ENCODE measurements at regions not wholly inside any gene's neighbourhood (a gene's known extent, or its start where the extent isn't known, plus 50 kb on each side); places are given as distances from the start of the nearest gene placed in this dataset.

DNA sequence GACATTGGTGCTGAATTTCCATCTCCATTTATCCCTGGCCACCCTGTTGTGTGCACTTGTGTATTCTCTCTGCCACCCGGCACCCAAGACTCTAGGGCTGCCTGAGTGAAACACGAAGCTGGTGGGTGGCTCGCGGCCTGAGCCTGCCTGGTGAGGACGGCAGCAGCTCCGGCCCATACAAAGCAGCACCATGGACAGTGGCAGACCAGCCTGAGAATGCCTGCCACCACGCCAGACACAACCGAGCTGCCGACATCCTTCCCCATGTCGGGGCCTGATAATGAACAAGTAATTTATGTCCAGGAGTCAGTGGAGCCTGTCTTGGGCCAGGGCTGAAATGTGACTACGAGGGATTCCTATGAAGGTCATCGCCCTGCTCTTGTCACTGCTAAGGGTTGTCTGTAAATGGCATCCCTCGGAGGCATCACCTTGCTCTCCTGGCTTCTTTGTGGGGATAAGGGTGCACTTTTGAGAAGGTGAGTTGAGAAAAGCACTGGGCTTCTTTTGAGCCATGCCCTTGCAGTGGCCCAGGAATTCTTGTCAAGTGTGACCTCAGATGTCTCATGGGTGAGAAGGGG lies 175.7 kb downstream of the MELK start (continued):
- TF ChIP-seq, protein P1, sequence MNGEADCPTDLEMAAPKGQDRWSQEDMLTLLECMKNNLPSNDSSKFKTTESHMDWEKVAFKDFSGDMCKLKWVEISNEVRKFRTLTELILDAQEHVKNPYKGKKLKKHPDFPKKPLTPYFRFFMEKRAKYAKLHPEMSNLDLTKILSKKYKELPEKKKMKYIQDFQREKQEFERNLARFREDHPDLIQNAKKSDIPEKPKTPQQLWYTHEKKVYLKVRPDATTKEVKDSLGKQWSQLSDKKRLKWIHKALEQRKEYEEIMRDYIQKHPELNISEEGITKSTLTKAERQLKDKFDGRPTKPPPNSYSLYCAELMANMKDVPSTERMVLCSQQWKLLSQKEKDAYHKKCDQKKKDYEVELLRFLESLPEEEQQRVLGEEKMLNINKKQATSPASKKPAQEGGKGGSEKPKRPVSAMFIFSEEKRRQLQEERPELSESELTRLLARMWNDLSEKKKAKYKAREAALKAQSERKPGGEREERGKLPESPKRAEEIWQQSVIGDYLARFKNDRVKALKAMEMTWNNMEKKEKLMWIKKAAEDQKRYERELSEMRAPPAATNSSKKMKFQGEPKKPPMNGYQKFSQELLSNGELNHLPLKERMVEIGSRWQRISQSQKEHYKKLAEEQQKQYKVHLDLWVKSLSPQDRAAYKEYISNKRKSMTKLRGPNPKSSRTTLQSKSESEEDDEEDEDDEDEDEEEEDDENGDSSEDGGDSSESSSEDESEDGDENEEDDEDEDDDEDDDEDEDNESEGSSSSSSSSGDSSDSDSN (CRISPR knock-in tag; IDR thresholded peaks at IDR 0.05) = no peak
- TF ChIP-seq, protein P2, sequence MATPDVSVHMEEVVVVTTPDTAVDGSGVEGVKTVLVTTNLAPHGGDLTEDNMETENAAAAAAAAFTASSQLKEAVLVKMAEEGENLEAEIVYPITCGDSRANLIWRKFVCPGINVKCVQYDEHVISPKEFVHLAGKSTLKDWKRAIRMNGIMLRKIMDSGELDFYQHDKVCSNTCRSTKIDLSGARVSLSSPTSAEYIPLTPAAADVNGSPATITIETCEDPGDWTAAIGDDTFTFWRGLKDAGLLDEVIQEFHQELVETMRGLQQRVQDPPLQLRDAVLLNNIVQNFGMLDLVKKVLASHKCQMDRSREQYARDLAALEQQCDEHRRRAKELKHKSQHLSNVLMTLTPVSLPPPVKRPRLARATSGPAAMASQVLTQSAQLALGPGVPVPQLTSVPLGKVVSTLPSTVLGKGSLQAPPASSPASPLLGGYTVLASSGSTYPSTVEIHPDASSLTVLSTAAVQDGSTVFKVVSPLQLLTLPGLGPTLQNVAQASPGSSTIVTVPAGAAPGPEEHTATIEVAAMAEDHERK (CRISPR knock-in tag; IDR thresholded peaks at IDR 0.05; ENCODE audit: low read depth) = no peak
- TF ChIP-seq HMG20B (CRISPR knock-in tag; conservative IDR thresholded peaks at IDR 0.05) (no peak), MAZ (IDR thresholded peaks at IDR 0.05; ENCODE audit: borderline replicate concordance, low read depth, low read length) (no peak), MAZ (CRISPR knock-in tag; IDR thresholded peaks at IDR 0.05; ENCODE audit: low read depth) (no peak), HNF4G (IDR thresholded peaks at IDR 0.05; ENCODE audit: borderline replicate concordance, low read depth, low read length) (no peak), HNF4G (CRISPR knock-in tag; IDR thresholded peaks at IDR 0.05; ENCODE audit: borderline replicate concordance, low read depth) (no peak), JUND (CRISPR knock-in tag; IDR thresholded peaks at IDR 0.05) (no peak), ZNF616 (CRISPR knock-in tag; IDR thresholded peaks at IDR 0.05; ENCODE audit: low read depth) (peak; percentile 74; the same call in 1 of the 2 replicates), WIZ (CRISPR knock-in tag; IDR thresholded peaks at IDR 0.05) (peak; percentile 88), EHMT2 (IDR thresholded peaks at IDR 0.05; ENCODE audit: borderline replicate concordance, low read depth, low read length) (peak; percentile 91), HES4 (CRISPR knock-in tag; IDR thresholded peaks at IDR 0.05; ENCODE audit: borderline replicate concordance) (0 out of 2 replicates have a peak, but pooled peaks have one; percentile 40), CBX5 (CRISPR knock-in tag; IDR thresholded peaks at IDR 0.05; ENCODE audit: borderline replicate concordance) (no peak), TGIF2 (CRISPR knock-in tag; IDR thresholded peaks at IDR 0.05) (peak; percentile 56; the same call in 1 of the 2 replicates), PHF20 (CRISPR knock-in tag; IDR thresholded peaks at IDR 0.05) (no peak)
- TF ChIP-seq, protein P3, sequence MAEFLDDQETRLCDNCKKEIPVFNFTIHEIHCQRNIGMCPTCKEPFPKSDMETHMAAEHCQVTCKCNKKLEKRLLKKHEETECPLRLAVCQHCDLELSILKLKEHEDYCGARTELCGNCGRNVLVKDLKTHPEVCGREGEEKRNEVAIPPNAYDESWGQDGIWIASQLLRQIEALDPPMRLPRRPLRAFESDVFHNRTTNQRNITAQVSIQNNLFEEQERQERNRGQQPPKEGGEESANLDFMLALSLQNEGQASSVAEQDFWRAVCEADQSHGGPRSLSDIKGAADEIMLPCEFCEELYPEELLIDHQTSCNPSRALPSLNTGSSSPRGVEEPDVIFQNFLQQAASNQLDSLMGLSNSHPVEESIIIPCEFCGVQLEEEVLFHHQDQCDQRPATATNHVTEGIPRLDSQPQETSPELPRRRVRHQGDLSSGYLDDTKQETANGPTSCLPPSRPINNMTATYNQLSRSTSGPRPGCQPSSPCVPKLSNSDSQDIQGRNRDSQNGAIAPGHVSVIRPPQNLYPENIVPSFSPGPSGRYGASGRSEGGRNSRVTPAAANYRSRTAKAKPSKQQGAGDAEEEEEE (CRISPR knock-in tag; IDR thresholded peaks at IDR 0.05; ENCODE audit: borderline replicate concordance) = no peak
- TF ChIP-seq, protein P4, sequence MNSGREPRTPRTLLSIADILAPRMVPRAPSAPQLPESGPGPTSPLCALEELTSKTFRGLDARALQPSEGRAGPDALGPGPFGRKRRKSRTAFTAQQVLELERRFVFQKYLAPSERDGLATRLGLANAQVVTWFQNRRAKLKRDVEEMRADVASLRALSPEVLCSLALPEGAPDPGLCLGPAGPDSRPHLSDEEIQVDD (CRISPR knock-in tag; IDR thresholded peaks at IDR 0.05; ENCODE audit: borderline replicate concordance) = no peak
- TF ChIP-seq, protein P5, sequence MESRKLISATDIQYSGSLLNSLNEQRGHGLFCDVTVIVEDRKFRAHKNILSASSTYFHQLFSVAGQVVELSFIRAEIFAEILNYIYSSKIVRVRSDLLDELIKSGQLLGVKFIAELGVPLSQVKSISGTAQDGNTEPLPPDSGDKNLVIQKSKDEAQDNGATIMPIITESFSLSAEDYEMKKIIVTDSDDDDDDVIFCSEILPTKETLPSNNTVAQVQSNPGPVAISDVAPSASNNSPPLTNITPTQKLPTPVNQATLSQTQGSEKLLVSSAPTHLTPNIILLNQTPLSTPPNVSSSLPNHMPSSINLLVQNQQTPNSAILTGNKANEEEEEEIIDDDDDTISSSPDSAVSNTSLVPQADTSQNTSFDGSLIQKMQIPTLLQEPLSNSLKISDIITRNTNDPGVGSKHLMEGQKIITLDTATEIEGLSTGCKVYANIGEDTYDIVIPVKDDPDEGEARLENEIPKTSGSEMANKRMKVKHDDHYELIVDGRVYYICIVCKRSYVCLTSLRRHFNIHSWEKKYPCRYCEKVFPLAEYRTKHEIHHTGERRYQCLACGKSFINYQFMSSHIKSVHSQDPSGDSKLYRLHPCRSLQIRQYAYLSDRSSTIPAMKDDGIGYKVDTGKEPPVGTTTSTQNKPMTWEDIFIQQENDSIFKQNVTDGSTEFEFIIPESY (CRISPR knock-in tag; IDR thresholded peaks at IDR 0.05) = no peak
- TF ChIP-seq, protein P6, sequence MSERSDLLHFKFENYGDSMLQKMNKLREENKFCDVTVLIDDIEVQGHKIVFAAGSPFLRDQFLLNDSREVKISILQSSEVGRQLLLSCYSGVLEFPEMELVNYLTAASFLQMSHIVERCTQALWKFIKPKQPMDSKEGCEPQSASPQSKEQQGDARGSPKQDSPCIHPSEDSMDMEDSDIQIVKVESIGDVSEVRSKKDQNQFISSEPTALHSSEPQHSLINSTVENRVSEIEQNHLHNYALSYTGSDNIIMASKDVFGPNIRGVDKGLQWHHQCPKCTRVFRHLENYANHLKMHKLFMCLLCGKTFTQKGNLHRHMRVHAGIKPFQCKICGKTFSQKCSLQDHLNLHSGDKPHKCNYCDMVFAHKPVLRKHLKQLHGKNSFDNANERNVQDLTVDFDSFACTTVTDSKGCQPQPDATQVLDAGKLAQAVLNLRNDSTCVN (CRISPR knock-in tag; IDR thresholded peaks at IDR 0.05; ENCODE audit: borderline replicate concordance) = peak; percentile 71; the same call in 1 of the 2 replicates
- TF ChIP-seq, protein P7, sequence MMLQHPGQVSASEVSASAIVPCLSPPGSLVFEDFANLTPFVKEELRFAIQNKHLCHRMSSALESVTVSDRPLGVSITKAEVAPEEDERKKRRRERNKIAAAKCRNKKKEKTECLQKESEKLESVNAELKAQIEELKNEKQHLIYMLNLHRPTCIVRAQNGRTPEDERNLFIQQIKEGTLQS (CRISPR knock-in tag; IDR thresholded peaks at IDR 0.05) = 0 out of 2 replicates have a peak, but pooled peaks have one; percentile 28
